SKM-1 (cell line): ENCODE measurements at regions not wholly inside any gene's neighbourhood (a gene's known extent, or its start where the extent isn't known, plus 50 kb on each side); places are given as distances from the start of the nearest gene placed in this dataset.

Experiments
- DNase-seq: peaks from one replicate; lab custom pipeline; 2025; ENCODE audit not compliant: unreplicated experiment; lab: John Stamatoyannopoulos, UW

- DNase-seq, result no peak
These were observed 564.0 kb upstream of the POU3F3 start for GRCh38 chr2:104289651-104290565.

- DNase-seq, result no peak
These were observed 563.4 kb upstream of the POU3F3 start for GRCh38 chr2:104290566-104290891.

- DNase-seq, result no peak
These were observed 541.2 kb upstream of the POU3F3 start for GRCh38 chr2:104312684-104313083.

GRCh38 chr2:104318001-104318665 is 535.8 kb upstream of the POU3F3 start:
- no peak for DNase-seq

- DNase-seq, result no peak
These were observed 532.7 kb upstream of the POU3F3 start for GRCh38 chr2:104321116-104321795.

GRCh38 chr2:104321796-104322349 is 532.0 kb upstream of the POU3F3 start:
- no peak for DNase-seq

GRCh38 chr2:104332731-104333130 is 521.2 kb upstream of the POU3F3 start:
- peak; percentile 33 for DNase-seq

GRCh38 chr2:104337869-104338268 is 516.0 kb upstream of the POU3F3 start:
- no peak for DNase-seq

- no peak for DNase-seq
These were observed 513.8 kb upstream of the POU3F3 start for GRCh38 chr2:104340162-104340561.

- DNase-seq, result no peak
These were observed 512.8 kb upstream of the POU3F3 start for GRCh38 chr2:104340879-104341828.

- DNase-seq, result no peak
These were observed 509.6 kb upstream of the POU3F3 start for GRCh38 chr2:104344306-104344705.

GRCh38 chr2:104344985-104345384 is 508.9 kb upstream of the POU3F3 start:
- no peak for DNase-seq

- DNase-seq, result no peak
These were observed 495.8 kb upstream of the POU3F3 start for GRCh38 chr2:104358122-104358521.

GRCh38 chr2:104361414-104361813 is 492.5 kb upstream of the POU3F3 start:
- no peak for DNase-seq

- DNase-seq, result no peak
These were observed 485.8 kb upstream of the POU3F3 start for GRCh38 chr2:104368089-104368488.

- no peak for DNase-seq
These were observed 482.7 kb upstream of the POU3F3 start for GRCh38 chr2:104371087-104371781.

- DNase-seq, result no peak
These were observed 478.7 kb upstream of the POU3F3 start for GRCh38 chr2:104375206-104375605.

GRCh38 chr2:104378853-104379374 is 475.0 kb upstream of the POU3F3 start:
- peak; percentile 81 for DNase-seq

- DNase-seq, result no peak
These were observed 469.0 kb upstream of the POU3F3 start for GRCh38 chr2:104384961-104385360.

GRCh38 chr2:104385743-104386142 is 468.2 kb upstream of the POU3F3 start:
- no peak for DNase-seq
